Calu3 (cell line): ENCODE measurements at regions not wholly inside any gene's neighbourhood (a gene's known extent, or its start where the extent isn't known, plus 50 kb on each side); places are given as distances from the start of the nearest gene placed in this dataset.
"Not testable (repeated sequence)": the region's sequence is repeated elsewhere in the genome, so short reads cannot be mapped to it uniquely, and the experiment has no call there.

ENCODE experiments used
- BruUV-seq: library from RNA; stranded (reverse); fragments of 400-500 nt; replicated peaks from 2 replicates; lab custom pipeline; 2021; lab: Mats Ljungman, UMichigan
- CTCF ChIA-PET: fragments of 300-600 bp; sonication (Branson Sonifier 250); formaldehyde crosslinking; loops from one replicate; lab custom pipeline; 2022; ENCODE audit warnings: antibody characterized with exemption; lab: Charles Lee
- DNase-seq: peaks from one replicate; pipeline ENCODE4 v3.0.0; 2022
- H3K27ac Mint-ChIP-seq: one replicate; pipeline ENCODE4 v1.8.0; 2022; ENCODE audit warnings: mixed read lengths; ENCODE audit not compliant: unreplicated experiment
- H3K27me3 Mint-ChIP-seq: one replicate; pipeline ENCODE4 v1.8.0; 2022; ENCODE audit warnings: mixed read lengths; ENCODE audit not compliant: unreplicated experiment
- H3K36me3 Mint-ChIP-seq: one replicate; pipeline ENCODE4 v1.8.0; 2022; ENCODE audit warnings: mild to moderate bottlenecking, moderate library complexity, mixed read lengths; ENCODE audit not compliant: insufficient read depth, unreplicated experiment
- H3K4me1 Mint-ChIP-seq: one replicate; pipeline ENCODE4 v1.8.0; 2022; ENCODE audit warnings: mild to moderate bottlenecking, low read depth, mixed read lengths; ENCODE audit not compliant: unreplicated experiment
- H3K4me3 Mint-ChIP-seq: one replicate; pipeline ENCODE4 v1.8.0; 2022; ENCODE audit warnings: mild to moderate bottlenecking, low read depth, moderate library complexity, mixed read lengths; ENCODE audit not compliant: unreplicated experiment
- H3K9me3 Mint-ChIP-seq: one replicate; pipeline ENCODE4 v1.8.0; 2022; ENCODE audit warnings: low read depth, mixed read lengths; ENCODE audit not compliant: unreplicated experiment
- intact Hi-C: fragments of 100-400 bp; cut with micrococcal nuclease; formaldehyde crosslinking; loops from one replicate; pipeline ENCODE4 v1.10.0; 2022; ENCODE audit not compliant: unreplicated experiment
- TF ChIP-seq, protein P1 (sequence below): fragments of 200-600 bp; IDR thresholded peaks from one replicate; pipeline ENCODE4 v1.8.0; 2022; ENCODE audit warnings: antibody characterized with exemption; ENCODE audit not compliant: unreplicated experiment

DNA sequence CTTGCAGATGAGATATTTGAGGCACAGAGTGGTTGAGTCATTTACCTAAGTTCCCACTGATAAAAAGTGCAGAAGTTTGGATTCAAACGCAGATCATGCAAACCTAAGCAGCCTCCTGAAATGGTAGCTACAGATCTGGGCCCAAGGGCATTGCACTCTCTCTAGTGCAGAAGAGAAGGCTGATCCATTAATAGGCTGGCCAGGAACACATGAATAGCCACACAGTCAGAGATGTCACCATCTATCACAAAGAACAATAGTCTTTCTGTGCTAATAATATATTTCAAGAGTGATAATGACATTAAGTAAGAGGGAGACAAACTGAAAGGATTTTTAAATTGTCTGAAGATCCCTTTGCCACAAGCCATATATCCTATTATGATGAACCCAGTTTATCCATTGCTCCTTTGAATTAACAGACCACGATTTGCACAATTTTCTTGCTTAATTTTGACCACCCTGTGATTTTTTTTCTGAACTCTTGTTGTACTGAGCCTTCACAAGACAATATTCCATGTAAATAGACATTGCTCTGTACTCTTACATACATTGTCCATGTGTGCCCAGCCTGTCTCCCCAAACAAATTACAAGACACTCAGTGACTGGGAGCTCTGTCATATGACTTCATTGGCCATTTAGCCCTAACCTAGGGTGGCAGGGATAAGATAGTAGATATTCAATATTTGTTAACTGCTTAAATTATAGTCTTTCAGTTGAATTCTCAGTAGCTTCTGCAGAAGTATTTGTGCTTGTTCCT lies 112.4 kb upstream of the RBPJ start:
- Mint-ChIP-seq H3K4me1 (no peaks in the 10 kb centered on the region), H3K9me3 (no peaks in the 10 kb centered on the region), H3K27ac (no peak overlapping the region), H3K36me3 (no peaks in the 10 kb centered on the region), H3K4me3 (no peak overlapping the region), H3K27me3 (peaks cover 23% of the 10 kb centered on the region)
- BruUV-seq, result no TSS peak
- CTCF ChIA-PET, result no interaction called here
- TF ChIP-seq, protein P1, sequence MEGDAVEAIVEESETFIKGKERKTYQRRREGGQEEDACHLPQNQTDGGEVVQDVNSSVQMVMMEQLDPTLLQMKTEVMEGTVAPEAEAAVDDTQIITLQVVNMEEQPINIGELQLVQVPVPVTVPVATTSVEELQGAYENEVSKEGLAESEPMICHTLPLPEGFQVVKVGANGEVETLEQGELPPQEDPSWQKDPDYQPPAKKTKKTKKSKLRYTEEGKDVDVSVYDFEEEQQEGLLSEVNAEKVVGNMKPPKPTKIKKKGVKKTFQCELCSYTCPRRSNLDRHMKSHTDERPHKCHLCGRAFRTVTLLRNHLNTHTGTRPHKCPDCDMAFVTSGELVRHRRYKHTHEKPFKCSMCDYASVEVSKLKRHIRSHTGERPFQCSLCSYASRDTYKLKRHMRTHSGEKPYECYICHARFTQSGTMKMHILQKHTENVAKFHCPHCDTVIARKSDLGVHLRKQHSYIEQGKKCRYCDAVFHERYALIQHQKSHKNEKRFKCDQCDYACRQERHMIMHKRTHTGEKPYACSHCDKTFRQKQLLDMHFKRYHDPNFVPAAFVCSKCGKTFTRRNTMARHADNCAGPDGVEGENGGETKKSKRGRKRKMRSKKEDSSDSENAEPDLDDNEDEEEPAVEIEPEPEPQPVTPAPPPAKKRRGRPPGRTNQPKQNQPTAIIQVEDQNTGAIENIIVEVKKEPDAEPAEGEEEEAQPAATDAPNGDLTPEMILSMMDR, result no peak
- no peak for DNase-seq
- intact Hi-C loops, result no loop called here

DNA sequence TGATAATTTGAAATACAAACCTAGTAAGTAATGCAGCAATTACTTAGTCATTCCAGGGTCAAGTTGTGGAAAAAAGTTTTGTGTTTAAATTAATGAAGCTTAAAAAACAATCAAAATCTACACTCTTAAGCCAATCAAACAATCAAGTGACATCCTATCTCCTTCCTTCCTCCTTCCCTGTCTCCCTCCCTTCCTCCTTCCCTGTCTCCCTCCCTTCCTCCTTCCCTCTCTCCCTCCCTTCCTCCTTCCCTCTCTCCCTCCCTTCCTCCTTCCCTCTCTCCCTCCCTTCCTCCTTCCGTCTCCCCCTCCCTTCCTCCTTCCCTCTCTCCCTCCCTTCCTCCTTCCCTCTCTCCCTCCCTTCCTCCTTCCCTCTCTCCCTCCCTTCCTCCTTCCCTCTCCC lies 111.4 kb upstream of the RBPJ start:
- H3K4me1 Mint-ChIP-seq, H3K36me3 Mint-ChIP-seq, H3K4me3 Mint-ChIP-seq, intact Hi-C loops, CTCF ChIA-PET, BruUV-seq, H3K9me3 Mint-ChIP-seq, H3K27ac Mint-ChIP-seq, DNase-seq: not testable (repeated sequence)
- peaks cover 33% of the 10 kb centered on the region for H3K27me3 Mint-ChIP-seq

DNA sequence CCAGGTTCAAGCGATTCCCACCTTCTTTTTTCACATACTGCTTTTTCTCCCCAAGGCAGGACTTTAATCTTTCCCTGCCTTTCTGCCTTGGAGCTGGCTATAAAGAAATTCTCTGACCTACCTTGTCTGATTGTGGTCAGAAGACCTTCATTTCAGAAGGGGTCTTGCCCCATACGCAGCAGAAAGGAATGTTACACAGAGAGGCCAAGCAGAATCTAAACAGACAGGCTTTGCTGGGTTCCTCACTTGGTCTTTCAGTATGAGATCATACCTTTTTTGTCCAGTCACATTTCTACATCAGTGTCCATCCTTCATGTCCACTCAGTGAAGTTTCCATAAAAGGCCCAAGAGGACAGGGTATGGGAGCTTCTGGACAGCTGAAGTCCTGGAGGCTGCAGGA lies 108.3 kb upstream of the RBPJ start:
- TF ChIP-seq, protein P1, result no peak
- CTCF ChIA-PET, result no interaction called here
- Mint-ChIP-seq H3K27ac (no peak overlapping the region), H3K36me3 (no peaks in the 10 kb centered on the region), H3K27me3 (peaks cover 47% of the 10 kb centered on the region), H3K9me3 (peaks cover 4% of the 10 kb centered on the region), H3K4me1 (no peaks in the 10 kb centered on the region), H3K4me3 (no peak overlapping the region)
- intact Hi-C loops, result no loop called here
- no peak for DNase-seq
- no TSS peak for BruUV-seq

DNA sequence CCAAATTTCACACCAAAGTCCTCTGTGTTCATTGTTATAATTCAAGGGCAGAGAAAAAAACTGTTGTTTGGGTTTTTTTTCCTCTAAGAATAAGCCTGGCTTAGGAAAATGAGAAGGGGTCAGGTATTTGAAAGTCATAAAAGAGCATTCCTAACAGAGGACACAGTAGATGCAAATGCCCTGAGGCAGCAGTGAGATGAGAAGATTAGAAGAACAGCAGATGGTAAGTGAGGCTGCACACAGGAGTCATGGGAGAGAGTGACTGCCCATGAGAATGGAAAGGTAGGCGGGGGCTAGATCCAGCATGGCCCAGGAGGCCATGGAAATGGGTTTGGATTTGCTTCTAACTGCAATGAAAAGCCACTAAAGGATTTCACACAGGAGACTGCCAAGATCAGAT lies 107.5 kb upstream of the RBPJ start:
- CTCF ChIA-PET, result no interaction called here
- peaks cover 4% of the 10 kb centered on the region for H3K9me3 Mint-ChIP-seq
- H3K4me1 Mint-ChIP-seq, result peaks cover under 1% of the 10 kb centered on the region
- intact Hi-C loops, result no loop called here
- TF ChIP-seq, protein P1, result no peak
- no peak for DNase-seq
- no peaks in the 10 kb centered on the region for H3K36me3 Mint-ChIP-seq
- peaks cover 47% of the 10 kb centered on the region for H3K27me3 Mint-ChIP-seq
- no peak overlapping the region for H3K4me3 Mint-ChIP-seq
- no TSS peak for BruUV-seq
- no peak overlapping the region for H3K27ac Mint-ChIP-seq

DNA sequence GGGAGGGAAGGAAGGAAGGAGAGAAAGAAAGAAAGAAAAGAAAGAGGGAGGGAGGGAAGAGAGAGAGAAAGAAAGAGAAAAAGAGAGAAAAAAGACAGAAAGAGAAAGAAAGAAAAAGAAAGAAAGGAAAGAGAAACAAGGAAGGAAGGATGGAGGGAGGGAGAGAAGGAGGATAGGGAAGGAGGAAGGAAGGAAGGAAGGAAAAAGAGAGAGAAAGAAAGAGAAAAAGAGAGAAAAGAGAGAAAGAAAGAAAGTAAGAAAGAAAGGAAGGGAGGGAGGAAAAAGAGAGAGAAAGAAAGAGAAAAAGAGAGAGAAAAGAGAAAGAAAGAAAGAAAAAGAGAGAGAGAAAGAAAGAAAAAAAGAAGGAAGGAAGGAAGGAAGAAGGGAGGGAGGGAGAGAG lies 105.8 kb upstream of the RBPJ start:
- Mint-ChIP-seq H3K4me1 (peaks cover 15% of the 10 kb centered on the region), H3K36me3 (no peaks in the 10 kb centered on the region), H3K27ac (no peak overlapping the region), H3K9me3 (peaks cover 4% of the 10 kb centered on the region), H3K27me3 (peaks cover 38% of the 10 kb centered on the region), H3K4me3 (no peak overlapping the region)
- intact Hi-C loops, result no loop called here
- BruUV-seq, result no TSS peak
- DNase-seq, result no peak
- TF ChIP-seq, protein P1, result no peak
- CTCF ChIA-PET, result no interaction called here
